HCT116 (cell line): ENCODE measurements at regions not wholly inside any gene's neighbourhood (a gene's known extent, or its start where the extent isn't known, plus 50 kb on each side); places are given as distances from the start of the nearest gene placed in this dataset.

Experiments
- ATAC-seq: fragments of 200-7000 bp; cut with Tn5 transposase; 2 replicates; pipeline ENCODE4 v1.9.1; 2020; ENCODE audit warnings: mild to moderate bottlenecking, moderate library complexity
- BruUV-seq: library from RNA; stranded (reverse); fragments of 400-500 nt; replicated peaks from 2 replicates; lab custom pipeline; 2021; lab: Mats Ljungman, UMichigan
- CTCF ChIA-PET: fragments of 300-600 bp; sonication (Branson Sonifier 250); formaldehyde crosslinking; loops from one replicate; lab custom pipeline; 2021; ENCODE audit warnings: antibody characterized with exemption; lab: Charles Lee
- POLR2A ChIA-PET: fragments of 300-600, 350-600 bp; sonication (Branson Sonifier 250); formaldehyde crosslinking; loops from one replicate; lab custom pipeline; 2021; ENCODE audit warnings: antibody characterized with exemption; lab: Charles Lee
- RAD21 ChIA-PET, 2 experiments: fragments of 300-600 bp; sonication (Branson Sonifier 250); formaldehyde crosslinking; loops; one replicate each; lab custom pipeline; 2023; ENCODE audit warnings: low total read pairs in 2 of 2; ENCODE audit not compliant: uncharacterized antibody in 2 of 2, unreplicated experiment in 2 of 2, low non-redundant PET in 1 of 2; lab: Charles Lee
- DNase-seq: peaks from one replicate; pipeline ENCODE4 v3.0.0-alpha.2; 2010; ENCODE audit warnings: low read depth, low spot score
- H2AFZ ChIP-seq: fragments of 200-600 bp; shearing (Covaris generic), sonication (generic); 2 replicates; pipeline ENCODE4 v1.6.1; 2017; ENCODE audit warnings: low read depth, mixed run types, mixed read lengths, antibody characterized with exemption, low read length; ENCODE audit not compliant: poor library complexity, severe bottlenecking
- H3K27ac ChIP-seq: 2 replicates; pipeline ENCODE4 v1.5.1; 2012; ENCODE audit warnings: low read depth, low read length
- H3K27me3 ChIP-seq: fragments of 200-600 bp; sonication (generic); 2 replicates; pipeline ENCODE4 v1.6.1; 2016; ENCODE audit warnings: mixed run types, low read length, mixed read lengths; ENCODE audit not compliant: insufficient read depth
- H3K36me3 ChIP-seq, 2 experiments: fragments of 200-500 bp in 1 of 2; fragments of 200-600 bp in 1 of 2; sonication (Bioruptor generic) in 1 of 2; sonication (generic) in 1 of 2; 2 replicates each; pipeline versions ENCODE4 v1.5.1 to v1.6.1; 2014 to 2016; ENCODE audit warnings: low read length in 2 of 2, inconsistent platforms in 1 of 2, mixed read lengths in 1 of 2, mixed run types in 1 of 2; ENCODE audit not compliant: insufficient read depth in 2 of 2, control insufficient read depth in 1 of 2
- H3K4me1 ChIP-seq, 2 experiments: fragments of 200-600 bp in 1 of 2; sonication (generic) in 1 of 2; 2 replicates each; pipeline versions ENCODE4 v1.5.1 to v1.6.1; 2012 to 2017; ENCODE audit warnings: low read length in 2 of 2, inconsistent platforms in 1 of 2, mild to moderate bottlenecking in 1 of 2, mixed read lengths in 1 of 2, mixed run types in 1 of 2, moderate library complexity in 1 of 2; ENCODE audit not compliant: insufficient read depth in 2 of 2, control insufficient read depth in 1 of 2
- H3K4me2 ChIP-seq: fragments of 200-600 bp; sonication (generic); 2 replicates; pipeline ENCODE4 v1.6.1; 2017; ENCODE audit warnings: mixed run types, low read length, mixed read lengths
- H3K4me3 ChIP-seq, 2 experiments: fragments of 200-600 bp in 1 of 2; sonication (generic) in 1 of 2; replicated peaks in 1 of 2; 2 replicates each; pipeline ENCODE4 v1.5.1; 2011 to 2016; ENCODE audit warnings: low read length in 2 of 2, control low read depth in 1 of 2, low read depth in 1 of 2, mild to moderate bottlenecking in 1 of 2, mixed read lengths in 1 of 2, mixed run types in 1 of 2
- H3K79me2 ChIP-seq: fragments of 200-600 bp; sonication (generic); 2 replicates; pipeline ENCODE4 v1.6.1; 2017; ENCODE audit warnings: mild to moderate bottlenecking, mixed run types, low read length, moderate library complexity, mixed read lengths; ENCODE audit not compliant: insufficient read depth
- H3K9ac ChIP-seq: fragments of 200-600 bp; sonication (generic); 2 replicates; pipeline ENCODE4 v1.6.1; 2016; ENCODE audit warnings: low read length, mixed read lengths
- H3K9me2 ChIP-seq: fragments of 200-600 bp; sonication (generic), shearing (Covaris generic); 2 replicates; pipeline ENCODE4 v1.6.1; 2017; ENCODE audit warnings: mixed run types, mild to moderate bottlenecking, moderate library complexity; ENCODE audit not compliant: insufficient read depth
- H3K9me3 ChIP-seq, 2 experiments: fragments of 200-500 bp in 1 of 2; fragments of 200-600 bp in 1 of 2; sonication (Bioruptor generic) in 1 of 2; sonication (generic) in 1 of 2; 2 replicates each; pipeline ENCODE4 v1.6.1; 2014 to 2017; ENCODE audit warnings: low read length in 2 of 2, mixed read lengths in 2 of 2, inconsistent platforms in 1 of 2, low read depth in 1 of 2, mild to moderate bottlenecking in 1 of 2, mixed run types in 1 of 2, moderate library complexity in 1 of 2; ENCODE audit not compliant: control insufficient read depth in 1 of 2, insufficient read depth in 1 of 2
- H4K20me1 ChIP-seq: fragments of 200-600 bp; sonication (generic), shearing (Covaris generic); 2 replicates; pipeline ENCODE4 v1.6.1; 2017; ENCODE audit warnings: mixed run types, mild to moderate bottlenecking, moderate library complexity; ENCODE audit not compliant: insufficient read depth
- ATF3 ChIP-seq: IDR thresholded peaks from 2 replicates; pipeline ENCODE4 v1.6.1; 2012
- CBX3 ChIP-seq: IDR thresholded peaks from 2 replicates; pipeline ENCODE4 v1.6.1; 2012; ENCODE audit warnings: low read depth
- CEBPB ChIP-seq: IDR thresholded peaks from 2 replicates; pipeline ENCODE4 v1.6.1; 2012; ENCODE audit warnings: low read depth
- CTCF ChIP-seq, 3 experiments: fragments of 200-600 bp in 1 of 3; sonication (generic) in 1 of 3; IDR thresholded peaks in 2 of 3; conservative IDR thresholded peaks in 1 of 3; 2 replicates each; pipeline ENCODE4 v1.5.1; 2012 to 2017; ENCODE audit warnings: low read depth in 2 of 3, low read length in 2 of 3, antibody characterized with exemption in 1 of 3, borderline replicate concordance in 1 of 3, control low read depth in 1 of 3, mild to moderate bottlenecking in 1 of 3, mixed read lengths in 1 of 3, mixed run types in 1 of 3, moderate library complexity in 1 of 3; ENCODE audit not compliant: insufficient read depth in 1 of 3
- EGR1 ChIP-seq: IDR thresholded peaks from 2 replicates; pipeline ENCODE4 v1.6.1; 2012; ENCODE audit warnings: low read depth
- ELF1 ChIP-seq: IDR thresholded peaks from 2 replicates; pipeline ENCODE4 v1.6.1; 2012; ENCODE audit warnings: low read depth, borderline replicate concordance
- EZH2 ChIP-seq: fragments of 200-600 bp; sonication (generic); IDR thresholded peaks from 2 replicates; pipeline ENCODE4 v1.6.1; 2017; ENCODE audit warnings: antibody characterized with exemption, mixed run types
- EZH2phosphoT487 ChIP-seq: fragments of 200-600 bp; IDR thresholded peaks from 2 replicates; pipeline ENCODE4 v1.6.1; 2018; ENCODE audit warnings: antibody characterized with exemption, borderline replicate concordance
- JUND ChIP-seq: IDR thresholded peaks from 2 replicates; pipeline ENCODE4 v1.6.1; 2012
- MAX ChIP-seq: IDR thresholded peaks from 2 replicates; pipeline ENCODE4 v1.6.1; 2012
- POLR2A ChIP-seq: IDR thresholded peaks from 2 replicates; pipeline ENCODE4 v1.7.0; 2011; ENCODE audit warnings: borderline replicate concordance; ENCODE audit not compliant: insufficient read depth, insufficient read length; ENCODE audit errors: extremely low read depth
- POLR2AphosphoS5 ChIP-seq: IDR thresholded peaks from 2 replicates; pipeline ENCODE4 v1.6.1; 2011; ENCODE audit warnings: mild to moderate bottlenecking, low read depth, low read length, moderate library complexity
- RAD21 ChIP-seq: IDR thresholded peaks from 2 replicates; pipeline ENCODE4 v1.6.1; 2012; ENCODE audit warnings: low read depth, mild to moderate bottlenecking
- REST ChIP-seq: IDR thresholded peaks from 2 replicates; pipeline ENCODE4 v1.6.1; 2012; ENCODE audit warnings: low read depth
- SIN3A ChIP-seq: IDR thresholded peaks from 2 replicates; pipeline ENCODE4 v1.6.1; 2012; ENCODE audit warnings: low read depth
- SRF ChIP-seq: IDR thresholded peaks from 2 replicates; pipeline ENCODE4 v1.6.1; 2012; ENCODE audit warnings: low read depth
- TCF7L2 ChIP-seq: IDR thresholded peaks from 2 replicates; pipeline ENCODE4 v1.7.0; 2011; ENCODE audit warnings: borderline replicate concordance, inconsistent platforms; ENCODE audit not compliant: insufficient read depth, insufficient read length; ENCODE audit errors: extremely low read depth
- YY1 ChIP-seq: IDR thresholded peaks from 2 replicates; pipeline ENCODE4 v1.6.1; 2011; ENCODE audit warnings: low read length, low read depth, moderate library complexity, mild to moderate bottlenecking; ENCODE audit not compliant: insufficient replicate concordance; ENCODE audit errors: extremely low read depth
- ZFX ChIP-seq: fragments of 450-650 bp; IDR thresholded peaks from 2 replicates; pipeline ENCODE4 v1.6.1; 2017
- ZNF274 ChIP-seq: fragments of 200-500 bp; sonication (Bioruptor generic); IDR thresholded peaks from 2 replicates; pipeline ENCODE4 v1.6.1; 2014; ENCODE audit warnings: mild to moderate bottlenecking, low read depth, low read length, inconsistent platforms
- intact Hi-C: fragments of 100-400 bp; cut with micrococcal nuclease; formaldehyde crosslinking; loops from 2 replicates; pipeline ENCODE4 v1.10.0; 2022

GRCh38 chr4:109378076-109378475 lies 55.5 kb upstream of the SEC24B start:
- ATAC-seq, result no peak
- Histone ChIP-seq H3K4me1 (no peaks in the 10 kb centered on the region), H3K79me2 (no peaks in the 10 kb centered on the region), H3K9me3 (no peaks in the 10 kb centered on the region), H3K9ac (no peak overlapping the region), H3K27me3 (peaks cover 39% of the 10 kb centered on the region), H3K4me3 (no peak overlapping the region), H2AFZ (no peak overlapping the region), H3K9me2 (no peaks in the 10 kb centered on the region), H3K4me2 (no peak overlapping the region), H3K27ac (no peak overlapping the region)
- POLR2A ChIA-PET, result no interaction called here
- no TSS peak for BruUV-seq
- RAD21 ChIA-PET, result no interaction called here
- DNase-seq, result no peak
- TF ChIP-seq RAD21 (no peak), EGR1 (no peak), REST (no peak), CEBPB (no peak), EZH2 (no peak), YY1 (no peak), CTCF (IDR thresholded peaks at IDR 0.05 in 2 of 3, conservative IDR thresholded peaks at IDR 0.05 in 1 of 3; ENCODE audit: borderline replicate concordance in 1 of 3, insufficient read depth in 1 of 3, low read depth in 2 of 3, low read length in 2 of 3) (no peak), SIN3A (no peak), POLR2A (no peak), EZH2phosphoT487 (no peak), ZNF274 (no peak), MAX (no peak), TCF7L2 (no peak), POLR2AphosphoS5 (no peak), CBX3 (no peak), JUND (no peak), SRF (no peak), ELF1 (no peak), ZFX (no peak), ATF3 (no peak)
- TF ChIP-seq, all 23 proteins: peak for 0
- intact Hi-C loops, result no loop called here
- H3K36me3 ChIP-seq, result no peaks in the 10 kb centered on the region
- CTCF ChIA-PET, result no interaction called here
- H4K20me1 ChIP-seq, result no peaks in the 10 kb centered on the region; the same call in 1 of the 2 replicates
